GM19043 (cell line): ENCODE measurements at regions not wholly inside any gene's neighbourhood (a gene's known extent, or its start where the extent isn't known, plus 50 kb on each side); places are given as distances from the start of the nearest gene placed in this dataset.
"Not testable (repeated sequence)": the region's sequence is repeated elsewhere in the genome, so short reads cannot be mapped to it uniquely, and the experiment has no call there.

ENCODE experiments used
- ATAC-seq: cut with Tn5 transposase; IDR thresholded peaks from one replicate; pipeline ENCODE4 v1.9.1; 2021; ENCODE audit warnings: low read depth; ENCODE audit not compliant: unreplicated experiment

GRCh38 chr5:163934990-163935389, 429.6 kb downstream of the MAT2B start:
- ATAC-seq: not testable (repeated sequence)

- ATAC-seq: no peak
These were observed 433.2 kb downstream of the MAT2B start for GRCh38 chr5:163938595-163938994.

- ATAC-seq: no peak
These were observed 435.7 kb downstream of the MAT2B start for GRCh38 chr5:163941079-163941478.

GRCh38 chr5:163943546-163943945, 438.1 kb downstream of the MAT2B start:
- ATAC-seq: no peak

DNA sequence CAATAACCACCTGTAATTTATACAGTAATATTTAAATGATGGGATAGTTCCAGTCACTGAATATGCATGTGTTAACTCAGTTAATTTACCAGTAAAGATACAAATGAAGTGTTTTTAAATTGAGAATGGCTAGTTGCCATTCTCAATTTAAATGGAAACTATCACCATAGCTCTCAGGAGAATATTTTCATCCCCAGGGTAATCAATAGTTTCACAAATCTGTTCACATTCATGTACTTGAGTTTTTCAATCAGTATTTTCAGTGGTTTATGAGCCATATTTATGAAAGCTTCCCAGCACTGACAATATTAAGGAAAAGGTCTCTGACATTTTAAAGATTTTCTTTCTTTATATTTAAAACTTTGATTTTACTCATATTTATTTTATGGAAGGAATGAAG, 439.3 kb downstream of the MAT2B start:
- ATAC-seq: no peak

DNA sequence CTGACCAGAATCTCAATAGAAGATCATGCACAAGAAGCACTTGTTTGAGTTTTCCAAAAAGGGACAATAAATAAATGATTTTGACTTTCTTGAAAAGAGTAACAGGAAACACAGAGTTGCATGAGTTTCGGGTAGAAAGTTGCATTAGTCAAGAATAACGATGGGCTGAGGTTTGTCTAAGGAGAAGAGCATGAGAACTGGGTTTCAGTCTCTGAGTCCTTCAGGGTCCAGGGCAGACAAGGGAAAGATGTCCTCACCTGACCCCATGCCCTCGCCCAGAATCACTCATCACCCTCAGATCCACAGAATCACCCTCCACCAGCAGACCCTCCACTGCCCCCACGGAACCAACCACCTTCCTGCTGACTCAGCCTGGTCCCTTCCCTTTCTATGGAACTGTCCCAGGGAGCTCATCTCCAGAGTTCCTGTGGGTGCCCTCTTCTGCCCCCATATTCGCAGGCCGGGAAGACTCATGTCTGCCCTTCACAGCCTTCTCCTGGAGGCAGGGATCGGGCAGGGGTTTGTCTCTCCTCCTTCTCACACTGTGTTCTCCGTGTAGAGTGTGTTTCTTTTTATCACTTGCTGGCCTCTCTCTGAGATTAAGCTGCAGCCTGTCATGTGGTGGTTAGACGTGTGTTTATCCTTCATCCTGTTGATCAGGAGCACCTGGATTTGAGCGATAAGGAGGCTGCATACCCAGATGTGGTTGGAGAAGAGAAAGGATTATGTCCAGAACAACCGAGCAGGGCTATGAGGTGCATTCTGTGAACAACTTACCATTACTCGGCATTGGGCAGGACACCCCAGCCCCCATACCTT, 442.6 kb downstream of the MAT2B start:
- no peak for ATAC-seq

GRCh38 chr5:163950248-163950647, 444.8 kb downstream of the MAT2B start:
- no peak for ATAC-seq

DNA sequence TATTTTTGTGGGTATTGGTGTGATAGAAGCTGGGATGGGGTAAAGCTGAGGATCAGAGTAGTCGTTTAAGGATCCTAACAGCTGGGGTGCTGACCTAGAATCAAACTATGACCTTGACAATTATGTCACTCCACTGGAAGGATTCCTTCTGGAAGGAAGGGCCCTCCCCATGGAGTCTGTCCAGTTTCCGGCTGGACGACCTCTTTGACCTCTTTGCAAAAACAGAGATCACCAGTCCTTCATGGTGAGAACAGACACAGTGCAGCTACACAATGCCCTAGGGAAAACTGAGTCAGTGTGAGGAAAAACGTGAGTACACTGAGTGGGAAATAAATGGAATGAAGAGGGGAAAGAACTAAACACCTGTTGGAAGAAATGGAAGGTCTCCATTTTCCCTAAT, 445.6 kb downstream of the MAT2B start:
- ATAC-seq: no peak

- ATAC-seq: no peak
These were observed 448.5 kb downstream of the MAT2B start for GRCh38 chr5:163953901-163954300.

DNA sequence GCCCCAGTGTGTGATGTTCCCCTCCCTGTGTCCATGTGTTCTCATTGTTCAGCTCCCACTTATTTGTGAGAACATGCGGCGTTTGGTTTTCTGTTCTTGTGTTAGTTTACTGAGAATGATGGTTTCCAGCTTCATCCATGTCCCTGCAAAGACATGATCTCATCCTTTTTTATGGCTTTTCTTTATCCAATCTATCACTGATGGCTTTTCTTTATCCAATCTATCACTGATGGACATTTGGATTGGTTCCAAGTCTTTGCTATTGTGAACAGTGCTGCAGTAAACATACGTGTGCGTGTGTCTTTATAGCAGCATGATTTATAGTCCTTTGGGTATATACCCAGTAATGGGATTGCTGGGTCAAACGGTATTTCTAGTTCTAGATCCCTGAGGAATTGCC, 455.8 kb downstream of the MAT2B start:
- not testable (repeated sequence) for ATAC-seq

- ATAC-seq: no peak
These were observed 458.5 kb downstream of the MAT2B start for GRCh38 chr5:163963881-163964280.

- ATAC-seq: no peak
These were observed 459.3 kb downstream of the MAT2B start for GRCh38 chr5:163964671-163965070.

DNA sequence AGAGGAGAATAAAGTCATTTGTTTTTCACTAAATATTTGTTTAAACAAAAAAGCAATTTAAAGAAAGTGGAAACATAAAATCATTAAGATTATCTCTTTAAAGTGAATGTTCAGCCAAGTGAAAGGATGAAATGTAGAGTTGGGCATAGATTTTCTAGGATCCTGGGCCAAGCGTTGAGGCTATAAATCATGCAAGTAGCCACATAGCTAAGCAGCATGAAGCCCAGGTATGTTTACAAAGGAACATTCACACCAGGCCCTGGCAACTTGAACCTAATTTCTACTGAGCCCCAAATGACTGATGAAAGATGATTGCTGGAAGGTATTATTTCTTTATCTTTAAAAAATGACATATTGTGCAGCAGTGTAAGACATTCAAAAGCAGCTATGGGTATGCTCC, 461.8 kb downstream of the MAT2B start:
- ATAC-seq: no peak

- ATAC-seq: no peak
These were observed 463.2 kb downstream of the MAT2B start for GRCh38 chr5:163968651-163969050.

DNA sequence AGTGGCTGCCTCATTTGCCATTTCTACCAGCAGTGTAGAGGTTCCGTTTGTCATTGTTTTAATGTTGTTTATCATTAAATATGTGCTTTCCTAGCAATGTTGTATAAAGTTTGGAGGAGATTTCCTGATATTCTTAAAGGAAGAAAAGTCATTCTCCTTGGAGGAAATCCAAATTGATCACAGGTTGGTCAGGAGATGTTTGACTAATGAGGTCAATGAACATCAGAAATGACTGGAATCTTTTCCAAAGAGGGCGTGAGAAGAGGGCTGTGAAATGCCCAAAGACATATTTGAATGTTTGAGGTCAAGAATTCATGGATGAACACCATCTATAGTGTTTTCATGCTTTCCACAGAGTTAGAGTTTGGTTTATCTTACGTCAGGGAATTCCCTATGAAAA, 471.3 kb downstream of the MAT2B start:
- ATAC-seq: no peak

GRCh38 chr5:163978897-163979296, 473.5 kb downstream of the MAT2B start:
- ATAC-seq: peak; percentile 75

- no peak for ATAC-seq
These were observed 483.1 kb downstream of the MAT2B start for GRCh38 chr5:163988566-163988965.

DNA sequence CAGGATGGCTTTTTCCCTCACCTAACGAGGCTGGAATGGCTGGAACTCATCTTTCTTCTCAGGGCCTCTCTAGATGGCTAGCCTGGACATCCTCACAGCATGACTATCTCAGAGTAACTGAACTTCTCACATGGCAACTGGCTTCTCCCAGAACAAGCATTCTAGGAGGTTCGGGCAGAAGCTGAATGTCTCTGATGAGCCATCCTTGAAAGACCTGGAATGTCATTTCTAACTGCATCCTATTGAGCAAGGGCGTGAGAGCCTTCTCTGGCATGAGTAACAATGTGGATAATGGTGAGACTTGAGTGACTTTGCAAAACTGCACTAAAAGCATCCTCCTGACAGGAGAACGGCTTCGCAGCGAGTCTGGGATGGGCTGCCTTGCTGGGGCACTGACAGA, 487.7 kb downstream of the MAT2B start:
- ATAC-seq: no peak

GRCh38 chr5:163995206-163995605, 489.8 kb downstream of the MAT2B start:
- ATAC-seq: no peak

DNA sequence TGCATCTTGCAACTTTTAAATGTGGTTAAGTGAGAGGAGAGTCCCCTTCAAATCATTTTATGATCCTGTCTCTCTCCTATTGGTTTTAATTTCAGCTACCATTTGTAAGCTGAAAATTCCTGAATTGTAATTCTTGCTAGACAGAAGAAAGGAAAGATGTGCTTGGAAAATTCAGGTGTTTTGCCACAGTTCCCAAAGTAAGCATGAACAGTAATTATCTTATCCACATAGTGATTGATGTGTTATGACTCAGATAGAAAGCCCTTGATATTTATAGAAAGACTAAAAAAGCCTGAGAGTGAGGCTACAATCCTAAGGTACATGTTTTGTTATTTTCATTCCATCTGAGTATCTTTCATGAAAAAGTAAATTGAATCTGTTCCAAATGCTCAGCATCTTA, 492.5 kb downstream of the MAT2B start:
- no peak for ATAC-seq

DNA sequence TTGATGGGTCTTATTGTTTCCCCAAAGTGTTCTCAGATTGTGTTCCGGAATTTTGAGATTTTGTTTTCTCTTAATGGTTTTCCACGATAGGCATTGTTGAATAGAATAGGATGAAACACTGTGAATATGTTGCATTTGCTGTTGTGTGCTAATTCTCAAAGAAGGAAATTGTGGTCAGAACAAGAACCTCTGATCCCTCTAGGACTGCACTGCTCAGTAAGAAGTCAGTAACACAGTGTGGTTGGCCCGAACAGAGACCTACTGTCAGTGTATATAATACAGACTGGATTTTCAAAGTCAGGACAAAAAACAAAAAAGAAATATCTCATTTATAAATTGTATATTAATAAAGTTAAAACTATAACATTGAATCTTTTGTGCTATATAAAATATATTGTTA, 494.8 kb downstream of the MAT2B start:
- no peak for ATAC-seq

DNA sequence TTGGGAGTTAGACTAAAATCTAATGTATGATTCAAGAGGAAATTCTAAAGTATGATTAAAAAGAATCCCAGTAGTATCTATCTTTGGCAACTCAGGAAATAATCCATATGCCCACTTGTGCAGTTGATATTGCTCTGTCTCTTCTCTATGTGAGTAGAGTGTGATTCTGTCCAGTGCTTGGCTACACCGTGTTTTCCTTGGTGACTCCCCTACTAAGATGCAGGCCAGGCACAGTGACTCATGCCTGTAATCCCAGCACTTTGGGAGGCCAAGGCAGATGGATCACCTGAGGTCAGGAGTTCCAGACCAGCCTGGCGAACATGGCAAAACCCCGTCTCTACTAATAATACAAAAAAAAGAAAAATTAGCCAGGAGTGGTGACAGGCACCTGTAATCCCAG, 495.4 kb downstream of the MAT2B start:
- ATAC-seq: no peak

DNA sequence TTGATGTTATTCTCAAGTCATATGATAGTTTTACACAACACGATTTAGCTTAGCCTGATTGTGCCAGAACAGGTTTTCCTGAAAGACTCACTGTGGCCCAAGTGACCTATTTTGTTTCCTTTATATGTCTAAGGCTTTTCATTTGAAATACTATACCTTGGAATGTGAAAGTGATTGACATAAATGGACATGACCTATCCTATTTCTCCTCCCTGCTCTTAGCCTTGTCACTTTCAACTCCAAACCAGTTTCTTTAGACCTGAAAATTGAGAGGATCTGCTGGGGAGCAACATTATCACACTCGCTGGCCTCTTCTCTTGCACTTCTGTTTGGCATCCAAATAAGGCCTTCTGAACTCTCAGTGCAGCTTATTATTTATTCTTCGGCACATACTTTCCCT, 496.8 kb downstream of the MAT2B start:
- ATAC-seq: no peak
